Astrocyte (in vitro differentiated cells and primary cell): ENCODE measurements at regions not wholly inside any gene's neighbourhood (a gene's known extent, or its start where the extent isn't known, plus 50 kb on each side); places are given as distances from the start of the nearest gene placed in this dataset.
"Not testable (repeated sequence)": the region's sequence is repeated elsewhere in the genome, so short reads cannot be mapped to it uniquely, and the experiment has no call there.

Experiments
- DNase-seq: peaks from one replicate; pipeline ENCODE4 v3.0.0-alpha.2; 2010; ENCODE audit warnings: low read depth
- FAIRE-seq: peaks from 2 replicates; lab custom pipeline; 2011; peaks lifted over from hg19 to GRCh38; lab: Jason Lieb, UNC
- H2AFZ ChIP-seq: 2 replicates; pipeline ENCODE4 v1.6.0; 2012; ENCODE audit warnings: low read depth, low read length, inconsistent platforms
- H3K27ac ChIP-seq: 2 replicates; pipeline ENCODE4 v1.5.1; 2011; ENCODE audit warnings: low read depth, low read length, inconsistent platforms
- H3K27me3 ChIP-seq: 2 replicates; pipeline ENCODE4 v1.6.0; 2011; ENCODE audit warnings: low read length, inconsistent platforms; ENCODE audit not compliant: insufficient read depth
- H3K36me3 ChIP-seq: 2 replicates; pipeline ENCODE4 v1.5.1; 2011; ENCODE audit warnings: low read length, inconsistent platforms; ENCODE audit not compliant: insufficient read depth
- H3K4me1 ChIP-seq: 2 replicates; pipeline ENCODE4 v1.5.1; 2011; ENCODE audit warnings: low read length, inconsistent platforms; ENCODE audit not compliant: insufficient read depth
- H3K4me2 ChIP-seq: 2 replicates; pipeline ENCODE4 v1.6.0; 2012; ENCODE audit warnings: low read length, inconsistent platforms
- H3K4me3 ChIP-seq: 2 replicates; pipeline ENCODE4 v1.5.1; 2011; ENCODE audit warnings: low read depth, mild to moderate bottlenecking, low read length, inconsistent platforms; ENCODE audit not compliant: insufficient read depth
- H3K79me2 ChIP-seq: 2 replicates; pipeline ENCODE4 v1.6.0; 2012; ENCODE audit warnings: mild to moderate bottlenecking, low read length, inconsistent platforms; ENCODE audit not compliant: insufficient read depth
- H3K9ac ChIP-seq: 2 replicates; pipeline ENCODE4 v1.6.0; 2012; ENCODE audit warnings: mild to moderate bottlenecking, low read length, inconsistent platforms
- H3K9me3 ChIP-seq: 2 replicates; pipeline ENCODE4 v1.5.1; 2012; ENCODE audit warnings: low read depth, mild to moderate bottlenecking, low read length, inconsistent platforms; ENCODE audit not compliant: insufficient read depth
- H4K20me1 ChIP-seq: 2 replicates; pipeline ENCODE4 v1.6.0; 2012; ENCODE audit warnings: low read length, inconsistent platforms; ENCODE audit not compliant: insufficient read depth
- H3K27ac Mint-ChIP-seq: one replicate; pipeline ENCODE4 v1.8.0; 2021; ENCODE audit warnings: mild to moderate bottlenecking, mixed read lengths; ENCODE audit not compliant: unreplicated experiment
- H3K27me3 Mint-ChIP-seq: one replicate; pipeline ENCODE4 v1.8.0; 2021; ENCODE audit warnings: low read depth, mixed read lengths; ENCODE audit not compliant: unreplicated experiment
- H3K36me3 Mint-ChIP-seq: one replicate; pipeline ENCODE4 v1.8.0; 2021; ENCODE audit warnings: low read depth, mixed read lengths; ENCODE audit not compliant: unreplicated experiment
- H3K4me1 Mint-ChIP-seq: one replicate; pipeline ENCODE4 v1.8.0; 2021; ENCODE audit warnings: low read depth, mixed read lengths; ENCODE audit not compliant: unreplicated experiment
- H3K4me3 Mint-ChIP-seq: one replicate; pipeline ENCODE4 v1.8.0; 2021; ENCODE audit warnings: mild to moderate bottlenecking, moderate library complexity, mixed read lengths; ENCODE audit not compliant: unreplicated experiment
- H3K9me3 Mint-ChIP-seq: one replicate; pipeline ENCODE4 v1.8.0; 2021; ENCODE audit warnings: mild to moderate bottlenecking, mixed read lengths; ENCODE audit not compliant: unreplicated experiment
- CTCF ChIP-seq: IDR thresholded peaks from 2 replicates; pipeline ENCODE4 v1.5.1; 2011; ENCODE audit warnings: low read depth, mild to moderate bottlenecking, inconsistent platforms, low read length, moderate library complexity; ENCODE audit not compliant: insufficient read depth
- EZH2 ChIP-seq: IDR thresholded peaks from 2 replicates; pipeline ENCODE4 v1.6.1; 2012; ENCODE audit warnings: mild to moderate bottlenecking, low read length, inconsistent platforms; ENCODE audit not compliant: insufficient read depth

- no peaks in the 10 kb centered on the region for H3K9me3 ChIP-seq
- no peak for DNase-seq
These were observed 179.2 kb upstream of the C14orf180 start for GRCh38 chr14:104400355-104400754.

GRCh38 chr14:104401785-104402184 is 177.8 kb upstream of the C14orf180 start:
- Mint-ChIP-seq H3K27ac (no peak overlapping the region), H3K9me3 (peaks cover 14% of the 10 kb centered on the region), H3K4me1 (no peaks in the 10 kb centered on the region), H3K36me3 (peaks cover 2% of the 10 kb centered on the region), H3K27me3 (peaks cover 18% of the 10 kb centered on the region), H3K4me3 (no peak overlapping the region)
- Histone ChIP-seq H3K4me2 (no peak overlapping the region), H2AFZ (no peak overlapping the region), H3K9ac (no peak overlapping the region), H3K9me3 (no peaks in the 10 kb centered on the region), H3K4me3 (no peak overlapping the region), H4K20me1 (no peaks in the 10 kb centered on the region), H3K79me2 (no peaks in the 10 kb centered on the region), H3K27ac (no peak overlapping the region), H3K27me3 (no peaks in the 10 kb centered on the region), H3K36me3 (no peaks in the 10 kb centered on the region), H3K4me1 (no peaks in the 10 kb centered on the region)
- no peak for DNase-seq
- no peak for FAIRE-seq
- TF ChIP-seq EZH2 (no peak), CTCF (no peak)

More at GRCh38 chr14:104400355-104400754, 179.2 kb upstream of the C14orf180 start:
- no peak overlapping the region for H3K27ac Mint-ChIP-seq
- H3K4me3 Mint-ChIP-seq = no peak overlapping the region
- H3K27me3 Mint-ChIP-seq = peaks cover 15% of the 10 kb centered on the region
- no peaks in the 10 kb centered on the region for H3K4me1 ChIP-seq
- H3K9ac ChIP-seq = no peak overlapping the region
- H3K9me3 Mint-ChIP-seq = peaks cover 14% of the 10 kb centered on the region
- no peaks in the 10 kb centered on the region for H3K4me1 Mint-ChIP-seq
- H3K79me2 ChIP-seq = no peaks in the 10 kb centered on the region
- FAIRE-seq = no peak
- H3K4me2 ChIP-seq = no peak overlapping the region
- H3K27ac ChIP-seq = no peak overlapping the region
- no peaks in the 10 kb centered on the region for H4K20me1 ChIP-seq
- H2AFZ ChIP-seq = no peak overlapping the region
- peaks cover 2% of the 10 kb centered on the region for H3K36me3 Mint-ChIP-seq
- no peak overlapping the region for H3K4me3 ChIP-seq
- no peaks in the 10 kb centered on the region for H3K36me3 ChIP-seq
- TF ChIP-seq CTCF (no peak), EZH2 (no peak)
- H3K27me3 ChIP-seq = no peaks in the 10 kb centered on the region

DNA sequence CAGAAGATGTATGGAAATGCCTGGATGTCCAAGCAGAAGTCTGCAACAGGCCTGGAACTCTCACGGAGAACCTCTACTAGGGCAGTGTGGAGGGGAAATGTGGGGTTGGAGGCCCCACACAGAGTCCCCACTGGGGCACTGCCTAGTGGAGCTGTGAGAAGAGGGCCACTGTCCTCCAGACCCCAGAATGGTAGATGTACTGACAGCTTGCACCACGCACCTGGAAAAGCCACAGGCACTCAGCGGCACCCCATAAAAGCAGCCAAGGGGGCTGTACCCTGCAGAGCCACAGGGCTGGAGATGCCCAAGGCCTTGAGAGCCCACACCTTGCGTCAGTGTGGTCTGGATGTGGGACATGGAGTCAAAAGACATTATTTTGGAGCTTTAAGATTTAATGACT is 177.3 kb upstream of the C14orf180 start:
- not testable (repeated sequence) for H3K27ac Mint-ChIP-seq, H3K27ac ChIP-seq, DNase-seq, H3K9ac ChIP-seq, H3K4me1 ChIP-seq, FAIRE-seq, H4K20me1 ChIP-seq, H3K4me3 ChIP-seq, H3K36me3 ChIP-seq, H3K36me3 Mint-ChIP-seq, H3K4me2 ChIP-seq, H3K4me3 Mint-ChIP-seq, H2AFZ ChIP-seq, H3K27me3 ChIP-seq, H3K79me2 ChIP-seq, H3K9me3 ChIP-seq, H3K4me1 Mint-ChIP-seq
- Mint-ChIP-seq H3K9me3 (peaks cover 13% of the 10 kb centered on the region), H3K27me3 (peaks cover 20% of the 10 kb centered on the region)
